NCI-H524 (cell line): ENCODE measurements at regions not wholly inside any gene's neighbourhood (a gene's known extent, or its start where the extent isn't known, plus 50 kb on each side); places are given as distances from the start of the nearest gene placed in this dataset.

Experiments
- DNase-seq, 2 experiments: peaks; one replicate each; lab custom pipeline; 2025; lab: John Stamatoyannopoulos, UW

DNA sequence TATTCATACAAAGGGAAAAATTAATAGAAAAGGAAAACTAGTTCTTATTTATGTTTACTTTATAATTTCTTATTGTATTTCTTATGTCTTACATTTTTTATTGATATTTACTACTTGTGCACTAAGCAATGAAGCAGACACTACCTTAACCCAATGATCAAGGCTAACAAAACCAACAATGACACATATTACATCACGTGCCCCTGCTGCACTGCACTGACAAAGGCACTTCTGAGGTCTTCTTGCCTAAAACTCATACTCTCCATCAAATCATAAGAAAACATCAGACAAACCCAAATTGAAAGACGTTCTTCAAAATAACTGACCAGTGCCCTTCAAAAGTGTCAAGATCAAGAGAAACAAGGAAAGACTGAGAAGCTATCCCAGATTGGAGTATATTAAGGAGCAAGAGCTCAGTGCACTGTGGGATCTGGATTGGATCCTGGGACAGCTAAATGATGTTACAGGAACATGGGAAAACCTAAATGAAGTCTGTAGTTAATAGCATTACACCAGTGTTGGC, 230.9 kb downstream of the AUH start:
- DNase-seq: no peak

DNA sequence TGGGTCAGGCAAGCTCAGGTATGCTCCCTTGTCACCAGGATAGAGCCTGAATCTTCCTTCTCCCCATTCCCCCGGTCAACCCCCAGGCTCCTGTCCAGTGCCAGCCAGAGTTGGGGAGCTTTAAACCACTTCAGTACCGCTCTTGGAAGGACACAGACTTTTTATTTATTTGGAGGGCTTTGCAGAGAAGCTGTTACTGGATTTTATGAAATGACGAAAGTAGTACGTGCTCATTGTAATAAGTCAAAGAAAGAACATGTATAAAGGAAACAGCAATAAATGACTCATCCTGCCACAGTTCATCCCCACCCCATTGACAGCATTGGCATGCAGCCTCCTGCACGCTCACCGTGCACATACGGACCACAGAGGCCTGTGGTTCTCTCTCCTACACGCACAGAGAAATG, 230.3 kb downstream of the AUH start:
- no peak for DNase-seq

DNA sequence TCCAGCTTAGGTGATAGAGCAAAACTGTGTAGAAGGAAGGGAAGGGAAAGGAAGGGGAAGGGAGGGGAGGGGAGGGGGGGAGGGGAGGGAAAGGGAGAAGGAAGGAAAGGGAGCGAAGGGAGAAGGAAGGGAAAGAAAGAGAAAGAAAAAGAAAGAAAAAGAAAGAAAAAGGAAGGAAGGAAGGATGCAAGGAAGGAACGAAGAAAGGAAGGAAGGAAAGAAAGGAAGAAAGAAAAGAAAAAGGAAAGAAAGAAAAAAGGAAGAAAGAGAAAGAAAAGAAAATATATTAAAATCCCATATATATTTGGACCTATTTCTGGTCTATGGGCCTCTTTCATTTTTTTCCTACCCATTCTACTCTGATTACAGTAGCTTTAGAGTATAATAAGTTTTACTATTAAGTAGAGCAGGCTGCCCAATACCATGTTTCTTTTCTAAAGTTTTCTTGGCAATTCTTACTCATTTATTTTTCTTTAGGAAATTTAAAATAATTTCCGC, 229.1 kb downstream of the AUH start:
- no peak for DNase-seq

DNA sequence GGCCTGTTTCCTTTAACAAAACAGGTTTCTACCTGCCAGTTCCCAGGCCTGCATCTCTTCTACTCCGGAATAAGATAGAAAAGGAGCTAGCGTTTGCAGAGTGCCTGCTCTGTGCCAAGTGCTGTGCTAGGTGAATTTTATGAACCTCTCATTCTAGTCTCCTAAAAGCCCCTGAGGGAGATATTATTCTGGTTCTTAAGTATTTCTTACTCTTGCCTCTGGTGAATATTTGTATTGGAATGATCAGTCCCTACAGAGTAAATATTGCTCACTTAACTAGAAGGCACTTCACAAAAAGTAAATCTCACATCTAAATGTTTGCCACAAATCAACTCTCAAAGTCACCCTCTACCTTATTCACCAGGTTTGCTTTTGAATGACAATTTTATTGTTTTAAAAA, 227.1 kb downstream of the AUH start:
- DNase-seq: no peak

DNA sequence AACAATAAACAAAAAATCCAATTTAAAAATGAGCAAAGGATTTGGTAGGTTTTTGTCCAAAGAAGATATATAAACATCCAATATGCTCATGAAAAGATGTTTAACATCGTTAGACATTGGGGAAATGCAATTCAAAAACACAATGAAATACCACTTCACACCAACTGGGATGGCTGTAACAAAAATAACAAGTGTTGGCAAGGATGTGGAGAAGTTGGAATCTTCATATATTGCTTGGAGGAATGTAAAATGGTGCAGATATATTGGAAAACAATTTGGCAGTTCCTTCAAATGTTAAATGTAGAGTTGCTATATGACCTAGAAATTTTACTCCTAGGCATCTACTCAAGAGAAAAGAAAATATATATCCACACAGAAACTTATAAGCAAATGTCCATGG, 224.3 kb downstream of the AUH start:
- no peak for DNase-seq

DNA sequence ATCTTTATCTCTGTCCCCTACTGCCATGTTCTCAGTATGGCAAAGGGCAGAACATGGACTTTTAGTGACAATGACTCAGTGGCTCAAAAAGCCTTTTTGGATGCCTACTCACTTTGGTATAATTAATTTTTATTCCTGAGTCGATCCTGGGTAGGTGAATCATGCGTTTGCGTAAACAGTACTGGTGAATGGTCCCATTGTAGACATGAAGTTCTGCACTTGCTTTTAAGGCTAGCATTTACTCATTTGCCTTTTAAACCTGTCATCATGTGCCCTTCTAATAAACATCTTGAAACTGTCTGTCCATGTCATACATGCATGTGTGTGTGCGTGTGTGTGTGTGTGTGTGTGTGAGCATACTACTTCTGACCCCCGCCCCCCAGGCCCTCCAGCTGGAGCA, 223.0 kb downstream of the AUH start:
- DNase-seq: no peak

DNA sequence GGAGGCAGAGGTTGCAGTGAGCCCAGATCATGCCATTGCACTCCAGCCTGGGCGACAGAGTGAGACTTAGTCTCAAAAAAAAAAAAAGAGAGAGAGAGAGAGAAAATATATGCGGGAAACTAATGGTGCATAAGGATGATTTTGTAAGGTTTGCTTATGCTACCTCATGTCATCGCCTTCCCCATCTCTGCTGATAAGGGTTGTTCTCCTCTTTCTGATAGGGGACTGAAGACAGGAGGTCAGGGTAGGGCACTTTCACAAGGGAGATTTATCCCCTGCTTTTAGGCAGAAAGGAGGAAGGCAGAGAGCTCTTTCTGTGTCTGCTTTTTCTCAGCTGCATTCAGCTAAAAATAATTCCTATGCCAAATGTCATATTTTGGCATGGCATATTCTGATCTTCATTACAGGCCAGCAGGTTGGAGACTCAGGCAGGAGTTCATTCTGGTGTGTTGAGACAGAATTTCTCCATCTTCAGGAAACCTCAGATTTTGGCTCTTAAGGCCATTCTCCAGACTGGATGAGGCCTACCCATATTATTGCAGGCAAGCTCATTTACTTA, 220.2 kb downstream of the AUH start:
- no peak for DNase-seq

DNA sequence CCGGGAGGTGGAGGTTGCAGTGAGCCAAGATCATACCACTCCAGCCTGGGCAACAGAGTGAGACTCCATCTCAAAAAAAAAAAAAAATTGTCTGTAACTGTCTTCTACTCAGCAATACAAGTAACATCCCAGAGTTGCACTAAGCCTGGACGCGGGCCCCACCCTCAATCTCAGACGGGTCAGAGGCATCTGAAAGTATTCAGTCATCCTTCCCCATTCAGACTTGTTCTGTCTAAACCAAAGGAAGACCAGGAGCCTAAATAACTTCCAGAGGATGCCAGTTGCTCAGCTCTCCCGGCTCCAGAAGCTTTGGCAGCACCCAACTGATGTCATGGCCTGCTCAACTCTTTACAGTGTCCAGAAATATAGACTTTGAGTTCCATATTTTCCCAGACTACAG, 218.6 kb downstream of the AUH start:
- no peak for DNase-seq

DNA sequence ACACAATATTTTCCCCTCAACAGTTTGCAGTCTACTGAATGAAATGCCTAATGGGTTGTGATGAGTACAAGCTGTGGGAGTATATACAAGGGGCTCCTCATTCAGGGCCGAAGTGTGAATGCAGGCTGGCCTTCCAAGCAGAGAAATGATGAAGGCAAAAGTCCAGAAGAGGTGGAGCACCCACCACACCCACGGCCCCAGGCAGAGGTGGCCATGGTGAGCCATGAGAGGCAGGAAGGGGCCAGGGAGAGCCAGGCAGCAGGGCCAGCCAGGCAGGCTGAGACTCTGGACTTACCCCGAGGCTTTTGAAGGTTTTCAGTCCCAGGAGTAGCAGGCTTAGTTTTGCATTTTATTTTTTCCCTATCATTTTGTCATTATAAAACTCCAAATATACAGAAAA, 218.1 kb downstream of the AUH start:
- DNase-seq: no peak

DNA sequence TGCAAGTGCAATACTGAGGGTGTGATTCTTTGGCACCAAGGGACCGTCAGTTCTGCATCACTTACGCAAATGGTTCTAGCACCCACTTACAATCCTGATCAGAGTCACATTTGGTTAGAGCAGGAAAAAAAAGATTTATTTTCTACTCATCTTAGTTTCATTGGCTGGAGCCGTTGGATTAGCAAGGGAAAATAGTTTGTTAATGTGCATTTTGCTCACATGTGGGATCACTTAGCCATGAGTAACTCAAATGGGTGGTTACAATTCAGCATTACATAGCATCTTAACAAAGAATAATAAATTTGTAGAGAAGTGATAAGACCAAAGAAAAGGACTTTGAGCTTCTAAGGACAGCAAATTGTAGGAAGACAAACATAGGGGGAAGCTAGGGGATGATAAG, 216.9 kb downstream of the AUH start:
- no peak for DNase-seq

DNA sequence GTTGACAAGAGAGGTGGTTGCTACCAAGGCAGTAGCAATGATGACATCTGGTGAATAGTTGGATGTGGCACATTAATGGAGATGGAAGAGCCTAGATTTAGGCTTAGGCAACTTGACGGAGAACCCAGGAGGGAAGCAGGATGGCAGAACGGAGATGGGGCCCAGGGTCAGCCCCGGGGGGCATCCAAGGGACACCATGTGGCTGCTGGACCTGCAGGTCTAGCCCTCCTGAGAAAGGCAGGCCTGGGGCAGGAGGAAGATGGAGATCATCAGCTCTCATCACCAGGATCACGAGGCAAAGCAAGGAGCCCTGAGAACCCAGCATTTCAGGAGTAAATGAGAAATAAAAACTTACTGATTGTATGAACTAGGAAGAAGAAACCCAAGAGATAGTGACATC, 216.2 kb downstream of the AUH start:
- no peak for DNase-seq

DNA sequence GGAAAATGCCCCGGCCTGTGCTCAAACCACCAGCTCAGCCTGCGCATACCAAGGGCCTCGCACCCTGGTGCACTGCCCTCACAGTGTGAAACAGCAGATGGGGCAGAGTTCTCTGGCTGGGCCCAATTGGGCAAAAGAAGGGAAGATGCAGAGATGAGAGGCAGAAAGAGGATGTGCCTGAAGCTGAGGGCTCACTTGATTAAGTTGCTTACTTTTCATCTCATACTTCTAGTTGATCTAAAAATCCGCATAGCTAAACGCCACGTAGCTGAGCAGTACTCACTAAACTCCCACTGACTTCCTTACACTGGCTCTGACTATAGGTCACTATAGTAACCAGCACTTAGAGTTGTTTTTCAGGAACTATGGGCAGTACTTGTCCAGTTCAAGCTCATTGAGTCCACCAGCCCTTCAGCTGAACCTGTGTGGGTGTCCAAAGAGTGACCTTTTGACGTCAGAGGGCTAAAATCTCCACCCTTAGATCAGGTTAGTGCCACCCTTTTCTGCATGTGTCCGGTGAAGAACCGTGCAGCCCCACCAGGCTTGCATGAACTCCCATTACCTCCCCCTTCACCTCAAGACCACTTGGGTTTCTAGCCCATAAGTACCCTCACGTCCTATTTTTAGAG, 215.2 kb downstream of the AUH start:
- DNase-seq: no peak

DNA sequence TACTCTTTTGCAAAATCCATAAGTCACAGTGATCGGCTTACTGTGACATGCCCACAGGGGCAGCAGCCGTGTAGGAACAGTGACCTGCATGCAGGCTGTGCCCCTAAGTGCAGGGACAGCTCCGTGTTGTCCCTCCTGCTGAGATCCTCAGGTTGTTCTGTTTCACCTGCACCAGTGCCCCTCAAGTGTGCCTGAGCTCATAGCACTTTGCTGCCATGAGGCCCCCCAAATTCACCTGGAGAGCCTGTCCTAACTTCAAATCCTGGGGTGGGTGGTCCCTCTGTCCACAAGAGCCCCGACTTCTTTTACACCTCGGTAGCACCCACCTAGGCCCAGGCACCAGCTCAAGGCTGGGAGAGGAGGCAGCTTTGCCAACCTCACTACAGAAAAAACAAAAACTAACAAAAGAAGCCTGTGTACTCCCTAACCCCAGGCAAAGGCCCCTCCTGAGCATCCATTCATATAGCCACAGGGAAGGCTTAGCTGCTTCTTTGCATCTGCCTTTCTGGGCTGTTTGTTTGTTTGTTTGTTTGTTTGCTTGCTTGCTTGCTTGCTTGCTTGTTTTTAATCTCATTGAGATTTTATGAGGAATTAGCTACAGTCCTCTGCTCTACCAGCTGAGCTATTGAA, 214.5 kb downstream of the AUH start:
- no peak for DNase-seq

DNA sequence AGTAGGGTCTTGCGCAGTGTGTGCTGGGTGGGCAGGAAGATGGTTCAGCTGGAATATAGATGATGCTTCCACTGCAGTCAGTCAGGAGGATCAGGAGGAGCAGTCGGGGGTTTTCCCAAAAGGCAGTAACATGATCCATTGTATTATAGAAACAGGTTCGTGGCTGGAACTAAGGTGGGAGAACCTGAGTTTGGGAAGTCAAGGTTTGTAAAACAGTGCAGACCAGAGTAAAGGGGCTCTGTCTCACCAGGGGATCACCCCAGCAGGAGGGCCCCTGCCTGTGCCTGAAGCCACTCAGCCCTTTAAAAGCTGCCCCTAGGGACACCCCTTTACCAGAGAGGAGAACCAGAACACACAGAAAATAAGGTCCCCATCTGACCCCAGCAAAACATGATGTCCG, 213.4 kb downstream of the AUH start:
- DNase-seq: no peak

DNA sequence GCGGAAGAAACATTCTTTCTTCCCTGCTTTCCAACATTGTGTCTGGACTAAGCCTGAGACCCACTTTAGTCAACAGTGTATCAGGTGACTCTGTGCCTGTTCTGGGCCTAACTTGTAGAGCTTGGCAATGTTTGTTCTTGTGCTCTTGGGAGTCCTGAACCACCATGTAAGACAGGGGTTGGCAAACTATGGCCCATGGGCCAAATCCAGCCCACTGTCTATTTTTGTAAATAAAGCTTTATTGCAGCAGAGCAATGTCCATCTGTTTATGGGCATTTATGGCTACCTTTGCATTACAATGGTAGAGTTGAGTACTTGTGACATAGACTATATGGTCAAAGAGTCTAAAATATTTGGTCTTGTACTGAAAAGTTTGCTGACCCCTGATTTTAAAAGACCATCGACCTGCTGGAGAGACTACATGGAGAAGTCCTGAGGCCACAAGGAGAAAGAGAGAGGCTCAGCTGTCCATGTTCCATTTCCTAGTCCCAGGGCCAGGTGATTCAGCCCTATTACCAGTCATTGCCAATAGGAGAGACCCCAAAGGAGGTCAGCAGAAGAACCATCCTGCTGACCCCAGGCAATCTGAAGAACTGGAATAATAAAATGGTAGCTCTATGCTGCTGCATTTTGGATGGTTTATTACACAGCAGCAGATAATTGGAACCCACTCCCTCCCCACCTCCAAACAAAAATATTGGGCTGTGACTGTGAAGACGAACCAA, 211.3 kb downstream of the AUH start:
- no peak for DNase-seq

DNA sequence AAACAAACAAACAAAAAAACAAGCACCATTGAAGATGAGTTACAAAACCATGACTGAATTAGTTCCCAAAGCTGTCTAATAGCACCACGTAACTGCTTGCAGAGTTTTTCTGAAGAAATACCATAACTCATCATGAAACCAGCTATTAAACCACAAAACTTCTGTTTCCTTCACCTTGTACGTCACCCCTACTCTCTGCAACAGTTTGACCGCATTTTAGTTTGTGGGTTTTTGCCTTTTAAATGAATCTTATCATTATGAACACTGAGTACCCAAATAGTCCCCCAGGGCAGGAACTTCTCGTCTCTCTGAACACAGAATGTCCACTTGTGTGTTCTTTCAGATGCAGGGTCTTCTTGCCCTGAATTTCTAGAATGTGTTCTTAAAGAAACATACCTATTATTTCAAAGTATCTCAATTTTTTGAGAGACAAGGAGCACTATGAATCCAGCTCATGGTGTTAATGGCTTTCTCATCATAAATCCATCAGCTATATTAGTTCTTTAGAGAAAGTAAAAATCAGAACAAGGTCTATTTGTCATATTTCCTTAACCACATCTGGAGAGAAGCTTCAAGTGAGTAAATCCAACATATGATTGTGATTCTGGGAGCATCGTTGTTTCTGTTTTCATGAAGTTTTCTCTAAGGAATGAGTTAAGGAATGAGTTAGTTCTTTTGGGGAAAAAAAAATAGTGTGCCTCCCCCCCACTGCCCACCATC, 210.6 kb downstream of the AUH start:
- no peak for DNase-seq

DNA sequence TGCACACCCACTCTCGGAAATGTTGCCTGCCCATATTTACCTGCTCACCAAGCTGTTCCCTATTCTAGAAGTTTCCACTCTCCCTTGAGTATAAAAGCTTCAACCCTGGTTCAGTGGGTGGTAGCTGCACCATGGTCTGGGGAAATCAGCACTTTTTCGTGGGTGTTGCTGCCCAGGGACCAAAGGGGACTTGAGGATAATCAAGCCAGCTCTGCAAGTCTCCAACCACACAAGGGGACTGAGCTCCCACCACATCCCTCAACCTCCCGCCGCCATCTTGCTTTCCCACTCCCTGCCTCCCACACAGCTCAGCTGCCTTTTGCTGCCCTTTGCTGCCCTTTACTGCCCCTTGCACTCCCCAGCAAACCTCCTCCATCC, 210.0 kb downstream of the AUH start:
- DNase-seq: no peak

DNA sequence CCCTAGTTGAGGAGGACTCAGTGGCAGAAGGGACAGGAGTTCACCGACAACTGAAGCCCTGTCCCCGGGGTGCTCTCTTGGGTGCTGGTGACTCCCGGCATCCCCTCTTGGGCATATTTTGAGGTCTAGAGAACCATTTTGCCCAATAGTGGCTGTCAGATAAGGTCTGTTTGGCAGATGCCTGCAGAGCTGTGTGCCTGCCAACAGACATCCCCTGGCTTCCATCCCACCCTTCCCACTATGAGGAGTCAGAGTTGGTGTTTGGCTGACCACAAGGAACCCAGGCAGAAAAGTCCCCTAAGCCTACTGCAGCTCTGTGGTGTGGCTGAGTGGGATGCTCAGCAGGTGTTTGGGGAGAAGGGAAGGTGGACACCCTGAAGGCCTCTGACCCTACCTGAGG, 207.0 kb downstream of the AUH start:
- no peak for DNase-seq

DNA sequence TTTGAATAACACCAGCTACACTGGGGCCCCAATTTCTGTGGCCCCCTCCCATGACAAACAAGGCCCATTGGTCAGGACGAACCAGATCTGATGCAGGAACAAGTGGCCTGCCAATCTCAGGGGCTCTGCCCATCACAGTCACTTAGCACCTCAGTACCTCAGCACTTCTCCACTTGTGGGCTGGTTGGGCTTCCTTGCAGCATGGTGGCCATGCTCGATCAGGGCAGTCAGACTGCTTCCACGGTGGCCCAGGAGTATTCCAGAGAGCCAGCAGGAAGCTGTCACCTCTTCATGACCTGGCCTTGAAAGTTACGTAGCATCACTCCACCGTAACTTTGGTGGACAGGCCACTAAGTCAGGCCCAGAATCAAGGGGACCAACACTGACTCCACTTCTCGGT, 206.5 kb downstream of the AUH start:
- DNase-seq: no peak

DNA sequence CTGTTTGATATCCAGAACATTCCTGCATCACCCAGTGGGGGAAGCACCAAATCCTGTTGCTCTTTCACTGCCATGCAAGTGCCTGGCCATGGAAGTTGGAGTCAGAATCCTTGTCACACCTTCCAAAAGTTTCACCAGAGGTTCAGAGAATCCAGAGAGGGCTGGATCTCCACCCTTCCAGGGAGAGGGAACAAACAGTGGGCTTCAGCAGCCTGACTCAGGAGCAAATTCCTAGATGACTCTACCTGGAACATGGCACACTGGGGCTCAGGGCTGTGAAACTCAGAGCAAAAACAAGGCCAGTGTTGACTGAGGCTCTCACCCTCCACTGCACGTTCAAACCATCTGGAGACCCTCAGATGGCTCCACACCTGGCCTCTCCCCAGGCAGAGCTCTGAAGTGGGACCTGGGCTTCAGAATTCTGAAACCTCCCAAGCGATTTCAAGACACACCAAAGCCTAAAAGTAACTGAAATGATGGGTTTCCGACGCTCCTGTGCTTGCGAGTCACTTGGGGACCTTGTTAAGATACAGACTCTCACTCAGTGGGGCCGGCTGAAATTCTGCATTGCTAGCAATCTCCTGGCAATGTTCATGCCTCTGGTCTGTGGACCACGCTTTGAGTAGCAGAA, 205.9 kb downstream of the AUH start:
- no peak for DNase-seq

DNA sequence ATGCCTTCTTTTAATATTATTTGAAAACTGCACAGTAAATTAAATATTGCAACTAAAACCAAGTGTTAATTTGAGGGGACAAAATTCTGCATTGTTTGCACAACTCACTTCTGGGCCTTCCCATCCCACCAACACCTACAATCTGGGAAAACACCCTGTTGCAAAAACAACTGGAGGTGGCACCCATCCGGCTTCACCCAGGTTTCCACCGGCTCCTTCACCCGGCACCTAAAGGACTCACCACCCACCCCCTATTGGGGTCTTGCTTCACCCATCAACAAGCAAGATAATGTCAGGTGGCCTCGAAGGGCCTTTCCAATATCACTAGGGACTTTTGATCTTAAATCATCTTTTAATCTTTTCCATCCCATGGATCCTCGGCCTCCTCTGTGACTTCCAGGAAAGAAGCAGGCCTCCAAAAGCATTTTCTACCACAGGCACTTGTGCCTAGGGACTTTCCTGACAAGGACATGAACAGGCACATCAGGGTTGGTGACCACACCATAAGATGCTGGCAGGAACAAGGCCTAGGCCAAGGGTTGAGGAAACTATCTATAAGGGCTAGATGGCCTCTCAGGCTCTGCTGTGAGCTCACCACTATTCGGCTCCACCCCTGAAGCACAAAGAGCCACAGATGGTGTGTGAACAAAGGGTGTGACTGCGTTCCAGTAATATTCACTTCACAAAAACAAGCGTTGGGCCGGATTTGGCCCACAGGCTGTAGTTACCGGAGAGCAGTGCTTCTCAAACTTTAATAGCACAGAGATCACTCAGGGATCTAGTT, 205.1 kb downstream of the AUH start:
- no peak for DNase-seq
